Left cardiac atrium (tissue), 4 donors: ENCODE measurements at regions not wholly inside any gene's neighbourhood (a gene's known extent, or its start where the extent isn't known, plus 50 kb on each side); places are given as distances from the start of the nearest gene placed in this dataset.
"Not testable (repeated sequence)": the region's sequence is repeated elsewhere in the genome, so short reads cannot be mapped to it uniquely, and the experiment has no call there.

Experiments
- ATAC-seq, 2 donors: fragments of 200-7000 bp; cut with Tn5 transposase; one replicate each; pipeline ENCODE4 v1.9.1; 2020; ENCODE audit warnings: mild to moderate bottlenecking in 2 of 2, moderate library complexity in 2 of 2
- DNase-seq: peaks from one replicate; pipeline ENCODE4 v3.0.0-alpha.2; 2020
- intact Hi-C, 2 donors: fragments of 100-400 bp; cut with DNase I; formaldehyde crosslinking; loops; one replicate each; pipeline versions ENCODE4 v1.14.1 to v1.15.1; 2022 to 2023
- donor health status: DM: no; HTN: yes; CAD: no.
- donor health status: DM: no; HTN: yes; CAD: no; lungs with severe emphysema.
- donor health status: DM: yes; HTN: yes; CAD: no.
- donor health status: Dilated cardiomyopathy.

- DNase-seq (no peak), ATAC-seq (no peak)
- intact Hi-C loops = no loop called here
Observed at GRCh38 chr5:106489004-106489403, 1181.7 kb downstream of the EFNA5 start.

- ATAC-seq (no peak), DNase-seq (no peak)
- intact Hi-C loops = no loop called here
Observed at GRCh38 chr5:106488407-106488806, 1182.3 kb downstream of the EFNA5 start.

- ATAC-seq = no peak
Observed at GRCh38 chr5:106481374-106481773, 1189.4 kb downstream of the EFNA5 start.

GRCh38 chr5:106476630-106477029 lies 1194.1 kb downstream of the EFNA5 start:
- no peak for ATAC-seq
- intact Hi-C loops = no loop called here
- DNase-seq = no peak

More at GRCh38 chr5:106481374-106481773, 1189.4 kb downstream of the EFNA5 start:
- no peak for DNase-seq
- intact Hi-C loops = no loop called here

- intact Hi-C loops = no loop called here
- DNase-seq (no peak), ATAC-seq (no peak)
Observed at GRCh38 chr5:106474066-106474465, 1196.7 kb downstream of the EFNA5 start.

- intact Hi-C loops = no loop called here
- no peak for ATAC-seq
- DNase-seq = no peak
Observed at GRCh38 chr5:106459541-106459940, 1211.2 kb downstream of the EFNA5 start.

- DNase-seq (no peak), ATAC-seq (no peak)
- intact Hi-C loops = no loop called here
Observed at GRCh38 chr5:106454651-106455415, 1215.9 kb downstream of the EFNA5 start.

- intact Hi-C loops = no loop called here
- ATAC-seq = no peak
Observed at GRCh38 chr5:106454050-106454449, 1216.7 kb downstream of the EFNA5 start.

GRCh38 chr5:106451998-106452397 lies 1218.7 kb downstream of the EFNA5 start:
- intact Hi-C loops = no loop called here
- ATAC-seq (no peak), DNase-seq (no peak)

More at GRCh38 chr5:106454050-106454449, 1216.7 kb downstream of the EFNA5 start:
- no peak for DNase-seq

- ATAC-seq (no peak), DNase-seq (no peak)
- intact Hi-C loops = no loop called here
Observed at GRCh38 chr5:106443746-106444145, 1227.0 kb downstream of the EFNA5 start.

- intact Hi-C loops = no loop called here
- no peak for ATAC-seq
Observed at GRCh38 chr5:106435185-106435584, 1235.6 kb downstream of the EFNA5 start.

GRCh38 chr5:106430733-106431132 lies 1240.0 kb downstream of the EFNA5 start:
- DNase-seq, intact Hi-C loops, ATAC-seq: not testable (repeated sequence)

More at GRCh38 chr5:106435185-106435584, 1235.6 kb downstream of the EFNA5 start:
- DNase-seq = no peak

GRCh38 chr5:106423109-106423897 lies 1247.4 kb downstream of the EFNA5 start:
- DNase-seq (no peak), ATAC-seq (no peak)
- intact Hi-C loops = no loop called here

- intact Hi-C loops = no loop called here
- DNase-seq (no peak), ATAC-seq (no peak)
Observed at GRCh38 chr5:106420102-106420501, 1250.6 kb downstream of the EFNA5 start.

- ATAC-seq = no peak
- intact Hi-C loops = no loop called here
- DNase-seq = no peak
Observed at GRCh38 chr5:106418196-106418595, 1252.5 kb downstream of the EFNA5 start.

- ATAC-seq (no peak), DNase-seq (no peak)
- intact Hi-C loops = no loop called here
Observed at GRCh38 chr5:106417566-106417965, 1253.2 kb downstream of the EFNA5 start.

- intact Hi-C loops = no loop called here
- DNase-seq = no peak
- no peak for ATAC-seq
Observed at GRCh38 chr5:106417163-106417562, 1253.6 kb downstream of the EFNA5 start.

GRCh38 chr5:106415541-106415940 lies 1255.2 kb downstream of the EFNA5 start:
- intact Hi-C loops = no loop called here
- ATAC-seq (no peak), DNase-seq (no peak)

GRCh38 chr5:106414342-106414741 lies 1256.4 kb downstream of the EFNA5 start:
- intact Hi-C loops = no loop called here
- DNase-seq (no peak), ATAC-seq (no peak)

- intact Hi-C loops = no loop called here
- no peak for ATAC-seq
- no peak for DNase-seq
Observed at GRCh38 chr5:106412606-106413005, 1258.1 kb downstream of the EFNA5 start.

GRCh38 chr5:106408570-106408969 lies 1262.2 kb downstream of the EFNA5 start:
- intact Hi-C loops = no loop called here
- ATAC-seq (no peak), DNase-seq (no peak)
